Stomach (tissue), 4 donors: ENCODE measurements at regions not wholly inside any gene's neighbourhood (a gene's known extent, or its start where the extent isn't known, plus 50 kb on each side); places are given as distances from the start of the nearest gene placed in this dataset.

ENCODE experiments used
- CTCF ChIP-seq, 7 experiments: fragments of 450-650 bp in 4 of 7; fragments of 200-600 bp in 3 of 7; sonication (generic) in 3 of 7; IDR thresholded peaks; one replicate each; pipeline ENCODE4 v1.5.1; 2016 to 2019; ENCODE audit warnings: antibody characterized with exemption in 7 of 7, control low read depth in 2 of 7, mild to moderate bottlenecking in 1 of 7
- POLR2A ChIP-seq, 4 donors: fragments of 450-650 bp; IDR thresholded peaks; one replicate each; pipeline ENCODE4 v1.6.1; 2016; ENCODE audit warnings: antibody characterized with exemption in 4 of 4, control low read depth in 2 of 4, mild to moderate bottlenecking in 1 of 4, moderate library complexity in 1 of 4

- no peak for TF ChIP-seq POLR2A (IDR thresholded peaks at IDR 0.05)
- TF ChIP-seq CTCF (IDR thresholded peaks at IDR 0.05): no peak
These were observed 392.6 kb upstream of the BRINP1 start for GRCh38 chr9:119761812-119762211.
